Loucy (cell line): ENCODE measurements at regions not wholly inside any gene's neighbourhood (a gene's known extent, or its start where the extent isn't known, plus 50 kb on each side); places are given as distances from the start of the nearest gene placed in this dataset.

Source experiments
- H2AFZ ChIP-seq: fragments of 200-600 bp; sonication (generic); 2 replicates; pipeline ENCODE4 v1.6.0; 2016; ENCODE audit warnings: antibody characterized with exemption, mild to moderate bottlenecking, low read length, moderate library complexity
- H3F3A ChIP-seq: fragments of 200-600 bp; 2 replicates; pipeline ENCODE4 v1.6.0; 2016; ENCODE audit warnings: antibody characterized with exemption, low read depth, mild to moderate bottlenecking
- H3K27me3 ChIP-seq: fragments of 200-600 bp; sonication (generic); 2 replicates; pipeline ENCODE4 v1.6.1; 2014; ENCODE audit warnings: low read length, mild to moderate bottlenecking; ENCODE audit not compliant: insufficient read depth, poor library complexity, severe bottlenecking
- H3K36me3 ChIP-seq: fragments of 200-600 bp; sonication (generic); 2 replicates; pipeline ENCODE4 v1.6.1; 2016; ENCODE audit warnings: low read length; ENCODE audit not compliant: insufficient read depth
- H3K4me1 ChIP-seq: fragments of 200-600 bp; sonication (generic); 2 replicates; pipeline ENCODE4 v1.5.1; 2014; ENCODE audit warnings: low read length, mild to moderate bottlenecking; ENCODE audit not compliant: insufficient read depth, poor library complexity, severe bottlenecking
- H3K4me2 ChIP-seq: fragments of 200-600 bp; sonication (generic); 2 replicates; pipeline ENCODE4 v1.6.0; 2014; ENCODE audit warnings: antibody characterized with exemption, low read length, low read depth, mild to moderate bottlenecking; ENCODE audit not compliant: poor library complexity, severe bottlenecking
- H3K4me3 ChIP-seq: fragments of 200-600 bp; sonication (generic); 2 replicates; pipeline ENCODE4 v1.5.1; 2014; ENCODE audit warnings: low read length, mild to moderate bottlenecking, mixed read lengths; ENCODE audit not compliant: poor library complexity, severe bottlenecking
- H3K79me2 ChIP-seq: fragments of 200-600 bp; sonication (generic); 2 replicates; pipeline ENCODE4 v1.6.1; 2014; ENCODE audit warnings: low read length; ENCODE audit not compliant: insufficient read depth
- H3K9ac ChIP-seq: fragments of 200-600 bp; sonication (generic); 2 replicates; pipeline ENCODE4 v1.6.0; 2014; ENCODE audit warnings: mild to moderate bottlenecking, low read depth, low read length, moderate library complexity; ENCODE audit not compliant: poor library complexity, severe bottlenecking
- H3K9me2 ChIP-seq: fragments of 200-600 bp; sonication (generic); replicated peaks from 2 replicates; pipeline ENCODE4 v1.6.1; 2016; ENCODE audit warnings: low read depth, low read length, mixed read lengths
- H3K9me3 ChIP-seq: fragments of 200-600 bp; sonication (generic); 2 replicates; pipeline ENCODE4 v1.6.1; 2014; ENCODE audit warnings: mild to moderate bottlenecking, antibody characterized with exemption, low read length, low read depth; ENCODE audit not compliant: insufficient read depth
- H4K20me1 ChIP-seq: fragments of 200-600 bp; sonication (generic); 2 replicates; pipeline ENCODE4 v1.6.0; 2014; ENCODE audit warnings: antibody characterized with exemption, low read length, mild to moderate bottlenecking; ENCODE audit not compliant: insufficient read depth, poor library complexity, severe bottlenecking
- EZH2phosphoT487 ChIP-seq: fragments of 200-600 bp; IDR thresholded peaks from 2 replicates; pipeline ENCODE4 v1.6.1; 2018; ENCODE audit warnings: antibody characterized with exemption, mild to moderate bottlenecking, moderate library complexity, borderline replicate concordance
- TF ChIP-seq, protein P1 (sequence below): fragments of 200-600 bp; sonication (generic); conservative IDR thresholded peaks from 2 replicates; pipeline ENCODE4 v1.5.1; 2014; ENCODE audit warnings: mild to moderate bottlenecking, antibody characterized with exemption, low read length

DNA sequence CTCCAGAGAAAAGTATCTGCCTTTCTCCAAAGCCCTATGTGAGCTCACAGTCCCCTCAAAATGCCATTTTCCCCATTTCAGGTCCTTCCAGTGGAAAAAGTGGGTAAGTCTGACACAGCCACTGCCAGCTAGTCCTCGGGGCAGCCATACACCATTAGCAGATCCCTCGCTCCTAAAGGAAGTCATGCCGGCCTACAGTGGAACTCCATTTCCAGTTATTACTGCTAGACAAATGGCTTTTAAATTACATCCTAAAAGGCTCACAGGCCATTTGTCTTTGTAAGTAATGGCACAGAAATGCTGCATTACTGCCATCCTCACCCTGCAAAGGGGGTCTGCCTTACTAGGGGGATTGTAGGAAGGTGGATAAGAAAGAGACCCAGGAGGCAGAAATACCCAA is 259.4 kb upstream of the SIX2 start:
- Histone ChIP-seq H3K9me2 (no peaks in the 10 kb centered on the region), H3K27me3 (no peaks in the 10 kb centered on the region), H3K4me3 (no peak overlapping the region), H3K9ac (no peak overlapping the region), H3K79me2 (no peaks in the 10 kb centered on the region), H3K4me1 (peaks cover 19% of the 10 kb centered on the region), H2AFZ (no peak overlapping the region), H3F3A (no peaks in the 10 kb centered on the region), H3K4me2 (no peak overlapping the region), H4K20me1 (no peaks in the 10 kb centered on the region), H3K36me3 (no peaks in the 10 kb centered on the region), H3K9me3 (no peaks in the 10 kb centered on the region)
- TF ChIP-seq EZH2phosphoT487: no peak
- TF ChIP-seq, protein P1, sequence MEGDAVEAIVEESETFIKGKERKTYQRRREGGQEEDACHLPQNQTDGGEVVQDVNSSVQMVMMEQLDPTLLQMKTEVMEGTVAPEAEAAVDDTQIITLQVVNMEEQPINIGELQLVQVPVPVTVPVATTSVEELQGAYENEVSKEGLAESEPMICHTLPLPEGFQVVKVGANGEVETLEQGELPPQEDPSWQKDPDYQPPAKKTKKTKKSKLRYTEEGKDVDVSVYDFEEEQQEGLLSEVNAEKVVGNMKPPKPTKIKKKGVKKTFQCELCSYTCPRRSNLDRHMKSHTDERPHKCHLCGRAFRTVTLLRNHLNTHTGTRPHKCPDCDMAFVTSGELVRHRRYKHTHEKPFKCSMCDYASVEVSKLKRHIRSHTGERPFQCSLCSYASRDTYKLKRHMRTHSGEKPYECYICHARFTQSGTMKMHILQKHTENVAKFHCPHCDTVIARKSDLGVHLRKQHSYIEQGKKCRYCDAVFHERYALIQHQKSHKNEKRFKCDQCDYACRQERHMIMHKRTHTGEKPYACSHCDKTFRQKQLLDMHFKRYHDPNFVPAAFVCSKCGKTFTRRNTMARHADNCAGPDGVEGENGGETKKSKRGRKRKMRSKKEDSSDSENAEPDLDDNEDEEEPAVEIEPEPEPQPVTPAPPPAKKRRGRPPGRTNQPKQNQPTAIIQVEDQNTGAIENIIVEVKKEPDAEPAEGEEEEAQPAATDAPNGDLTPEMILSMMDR: no peak

GRCh38 chr2:45267062-45267792 is 258.0 kb upstream of the SIX2 start:
- Histone ChIP-seq H3K4me3 (no peak overlapping the region), H3K4me2 (no peak overlapping the region)

GRCh38 chr2:45265336-45265735 is 256.1 kb upstream of the SIX2 start:
- Histone ChIP-seq H3K9me3 (no peaks in the 10 kb centered on the region), H2AFZ (no peak overlapping the region), H3K27me3 (no peaks in the 10 kb centered on the region), H3K79me2 (no peaks in the 10 kb centered on the region), H3K9ac (no peak overlapping the region), H3F3A (no peaks in the 10 kb centered on the region), H3K9me2 (no peaks in the 10 kb centered on the region), H3K4me1 (peaks cover 33% of the 10 kb centered on the region), H3K4me2 (no peak overlapping the region), H3K36me3 (no peaks in the 10 kb centered on the region), H4K20me1 (no peaks in the 10 kb centered on the region), H3K4me3 (no peak overlapping the region)
- no peak for TF ChIP-seq EZH2phosphoT487
- TF ChIP-seq, protein P1: no peak

More at GRCh38 chr2:45267062-45267792, 258.0 kb upstream of the SIX2 start:
- Histone ChIP-seq H3K9me3 (no peaks in the 10 kb centered on the region), H3F3A (no peaks in the 10 kb centered on the region), H3K36me3 (no peaks in the 10 kb centered on the region), H3K9ac (no peak overlapping the region), H3K9me2 (no peaks in the 10 kb centered on the region), H3K79me2 (no peaks in the 10 kb centered on the region), H3K27me3 (no peaks in the 10 kb centered on the region), H4K20me1 (no peaks in the 10 kb centered on the region), H3K4me1 (peaks cover 21% of the 10 kb centered on the region), H2AFZ (no peak overlapping the region)
- TF ChIP-seq, protein P1: no peak
- TF ChIP-seq EZH2phosphoT487: no peak
